ENCODE measurements at regions not wholly inside any gene's neighbourhood (a gene's known extent, or its start where the extent isn't known, plus 50 kb on each side); places are given as distances from the start of the nearest gene placed in this dataset.

GRCh38 chr5:37954561-37954960 lies 114.7 kb upstream of the GDNF start (continued):
- TF ChIP-seq REST (IDR thresholded peaks at IDR 0.05; ENCODE audit: low read depth) = no peak

GRCh38 chr5:37951946-37952721 lies 112.3 kb upstream of the GDNF start:
- ChIA-PET RAD21 (ENCODE audit: low non-redundant PET in 1 of 2, low total read pairs in 2 of 2, uncharacterized antibody in 2 of 2, unreplicated experiment in 2 of 2) (no interaction called here), CTCF (no interaction called here), POLR2A (no interaction called here)
- H3K4me1 ChIP-seq (ENCODE audit: control insufficient read depth in 1 of 2, insufficient read depth in 2 of 2, low read length in 2 of 2) = no peaks in the 10 kb centered on the region
- no peak for TF ChIP-seq RAD21 (IDR thresholded peaks at IDR 0.05; ENCODE audit: low read depth)
- TF ChIP-seq ZFX (IDR thresholded peaks at IDR 0.05) = no peak
- no peak for TF ChIP-seq SP1 (IDR thresholded peaks at IDR 0.05; ENCODE audit: low read depth)
- no peak for TF ChIP-seq CBX3 (IDR thresholded peaks at IDR 0.05; ENCODE audit: low read depth)
- no peak for TF ChIP-seq EZH2phosphoT487 (IDR thresholded peaks at IDR 0.05; ENCODE audit: borderline replicate concordance)
- TF ChIP-seq ATF3 (IDR thresholded peaks at IDR 0.05) = no peak
- TF ChIP-seq SIN3A (IDR thresholded peaks at IDR 0.05; ENCODE audit: low read depth) = no peak
- no peak for TF ChIP-seq POLR2AphosphoS5 (IDR thresholded peaks at IDR 0.05; ENCODE audit: low read depth, low read length)
- no peak for TF ChIP-seq EZH2 (IDR thresholded peaks at IDR 0.05)
- no peak for TF ChIP-seq FOSL1 (IDR thresholded peaks at IDR 0.05; ENCODE audit: low read depth)
- no peak for TF ChIP-seq YY1 (IDR thresholded peaks at IDR 0.05; ENCODE audit: extremely low read depth, insufficient replicate concordance, low read depth, low read length)
- no peak for TF ChIP-seq POLR2A (IDR thresholded peaks at IDR 0.05; ENCODE audit: borderline replicate concordance, extremely low read depth, insufficient read depth, insufficient read length)
- no peak for TF ChIP-seq ZNF274 (IDR thresholded peaks at IDR 0.05; ENCODE audit: low read depth, low read length)
- no peak for TF ChIP-seq TCF7L2 (IDR thresholded peaks at IDR 0.05; ENCODE audit: borderline replicate concordance, extremely low read depth, insufficient read depth, insufficient read length)
- DNase-seq (ENCODE audit: low read depth, low spot score) (no peak), ATAC-seq (no peak)
- no peak overlapping the region for H3K27ac ChIP-seq (ENCODE audit: low read depth, low read length)
- H3K36me3 ChIP-seq (ENCODE audit: control insufficient read depth in 1 of 2, insufficient read depth in 2 of 2, low read length in 2 of 2) = no peaks in the 10 kb centered on the region
- no peaks in the 10 kb centered on the region for H3K79me2 ChIP-seq (ENCODE audit: insufficient read depth, low read length)
- no peak overlapping the region for H2AFZ ChIP-seq (ENCODE audit: low read depth, low read length, poor library complexity, severe bottlenecking)
- no peaks in the 10 kb centered on the region for H4K20me1 ChIP-seq (ENCODE audit: insufficient read depth)
- no TSS peak for BruUV-seq (replicated peaks)
- intact Hi-C loops (cut with micrococcal nuclease) = no loop called here
- H3K9me3 ChIP-seq (ENCODE audit: control insufficient read depth in 1 of 2, insufficient read depth in 1 of 2, low read depth in 1 of 2, low read length in 2 of 2) = no peaks in the 10 kb centered on the region
- H3K9me2 ChIP-seq (ENCODE audit: insufficient read depth) = no peaks in the 10 kb centered on the region
- H3K9ac ChIP-seq (ENCODE audit: low read length) = no peak overlapping the region
- peaks cover 5% of the 10 kb centered on the region; the same call in 1 of the 2 replicates for H3K27me3 ChIP-seq (ENCODE audit: insufficient read depth, low read length)
- H3K4me3 ChIP-seq (replicated peaks in 1 of 2; ENCODE audit: low read depth in 1 of 2, low read length in 2 of 2) = no peak overlapping the region
- no peak overlapping the region for H3K4me2 ChIP-seq (ENCODE audit: low read length)
